ENCODE measurements at regions not wholly inside any gene's neighbourhood (a gene's known extent, or its start where the extent isn't known, plus 50 kb on each side); places are given as distances from the start of the nearest gene placed in this dataset.
A peak's percentile ranks its signal among the peaks of the same experiment; 100 is the strongest.
"Not testable (repeated sequence)": the region's sequence is repeated elsewhere in the genome, so short reads cannot be mapped to it uniquely, and the experiment has no call there.

DNA sequence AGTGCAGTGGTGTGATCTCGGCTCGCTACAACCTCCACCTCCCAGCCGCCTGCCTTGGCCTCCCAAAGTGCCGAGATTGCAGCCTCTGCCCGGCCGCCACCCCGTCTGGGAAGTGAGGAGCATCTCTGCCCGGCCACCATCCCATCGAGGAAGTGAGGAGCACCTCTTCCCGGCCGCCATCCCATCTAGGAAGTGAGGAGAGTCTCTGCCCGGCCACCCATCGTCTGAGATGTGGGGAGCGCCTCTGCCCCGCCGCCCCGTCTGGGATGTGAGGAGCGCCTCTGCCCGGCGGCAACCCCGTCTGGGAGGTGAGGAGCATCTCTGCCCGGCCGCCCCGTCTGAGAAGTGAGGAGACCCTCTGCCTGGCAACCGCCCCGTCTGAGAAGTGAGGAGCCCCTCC, 88.5 kb upstream of the DCAF12L1 start:
- not testable (repeated sequence) for DNase-seq

DNA sequence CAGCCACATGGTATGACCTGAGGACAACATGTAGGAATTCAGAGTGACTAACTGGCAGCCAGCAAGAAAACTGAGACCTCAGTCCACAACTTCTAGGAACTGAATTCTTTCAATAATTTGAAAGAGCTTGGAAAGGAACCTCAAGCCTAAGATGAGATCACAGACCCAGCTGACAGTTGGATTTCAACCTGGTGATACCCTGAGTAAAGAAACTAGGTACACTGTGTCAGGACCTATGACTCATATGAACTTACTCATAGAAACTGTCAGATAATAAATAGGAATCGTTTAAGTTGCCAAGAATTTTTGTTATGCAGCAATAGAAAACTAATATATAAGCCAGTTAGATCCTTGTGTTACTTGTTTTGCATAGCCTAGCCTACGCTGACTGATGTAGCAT, 102.4 kb upstream of the DCAF12L1 start:
- DNase-seq, result no peak

DNA sequence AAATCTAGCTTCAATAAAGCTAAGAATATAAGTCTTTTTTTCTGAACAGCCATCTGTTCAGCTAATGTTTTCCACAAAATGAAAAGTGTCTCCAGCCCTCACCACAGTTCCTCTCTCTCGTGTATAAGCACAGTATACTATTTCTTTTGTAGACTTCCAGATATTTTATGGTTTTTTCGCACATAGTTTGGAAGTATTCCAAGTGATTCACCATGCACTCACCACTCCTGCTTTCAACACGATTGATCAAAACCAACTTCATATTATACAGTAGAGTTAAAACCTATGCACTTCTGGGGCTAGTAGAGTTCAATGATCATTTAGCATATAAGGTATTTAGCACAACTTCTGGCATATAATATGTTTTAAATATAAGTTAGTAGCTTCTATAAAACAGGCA, 105.8 kb upstream of the DCAF12L1 start:
- DNase-seq, result peak; percentile 9 to 18

DNA sequence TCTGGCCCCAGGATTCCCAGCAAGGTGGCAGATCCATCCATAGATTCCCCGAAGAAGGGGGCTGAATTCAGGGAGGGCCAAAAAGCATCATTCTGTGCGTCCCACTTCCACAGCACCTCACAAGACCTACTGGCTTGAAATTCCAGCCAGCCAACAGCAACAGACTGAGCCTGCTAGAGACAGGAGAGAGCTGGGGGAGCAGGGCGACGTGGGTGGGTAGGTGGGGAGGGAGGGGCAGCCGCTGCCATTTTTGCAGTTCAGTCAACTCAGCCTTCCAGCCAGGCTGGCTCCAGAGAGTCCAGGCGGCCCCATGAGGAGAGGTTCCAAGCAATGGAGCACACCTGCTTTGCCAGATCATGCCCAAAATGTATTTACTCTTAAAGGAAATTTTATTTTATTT, 117.6 kb upstream of the DCAF12L1 start:
- no peak for DNase-seq

DNA sequence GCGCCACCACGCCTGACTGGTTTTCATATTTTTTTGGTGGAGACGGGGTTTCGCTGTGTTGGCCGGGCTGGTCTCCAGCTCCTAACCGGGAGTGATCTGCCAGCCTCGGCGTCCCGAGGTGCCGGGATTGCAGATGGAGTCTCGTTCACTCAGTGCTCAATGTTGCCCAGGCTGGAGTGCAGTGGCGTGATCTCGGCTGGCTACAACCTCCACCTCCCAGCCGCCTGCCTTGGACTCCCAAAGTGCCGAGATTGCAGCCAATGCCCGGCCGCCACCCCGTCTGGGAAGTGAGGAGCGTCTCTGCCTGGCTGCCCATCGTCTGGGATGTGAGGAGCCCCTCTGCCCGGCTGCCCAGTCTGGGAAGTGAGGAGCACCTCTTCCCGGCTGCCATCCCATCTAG, 120.8 kb upstream of the DCAF12L1 start:
- not testable (repeated sequence) for DNase-seq

DNA sequence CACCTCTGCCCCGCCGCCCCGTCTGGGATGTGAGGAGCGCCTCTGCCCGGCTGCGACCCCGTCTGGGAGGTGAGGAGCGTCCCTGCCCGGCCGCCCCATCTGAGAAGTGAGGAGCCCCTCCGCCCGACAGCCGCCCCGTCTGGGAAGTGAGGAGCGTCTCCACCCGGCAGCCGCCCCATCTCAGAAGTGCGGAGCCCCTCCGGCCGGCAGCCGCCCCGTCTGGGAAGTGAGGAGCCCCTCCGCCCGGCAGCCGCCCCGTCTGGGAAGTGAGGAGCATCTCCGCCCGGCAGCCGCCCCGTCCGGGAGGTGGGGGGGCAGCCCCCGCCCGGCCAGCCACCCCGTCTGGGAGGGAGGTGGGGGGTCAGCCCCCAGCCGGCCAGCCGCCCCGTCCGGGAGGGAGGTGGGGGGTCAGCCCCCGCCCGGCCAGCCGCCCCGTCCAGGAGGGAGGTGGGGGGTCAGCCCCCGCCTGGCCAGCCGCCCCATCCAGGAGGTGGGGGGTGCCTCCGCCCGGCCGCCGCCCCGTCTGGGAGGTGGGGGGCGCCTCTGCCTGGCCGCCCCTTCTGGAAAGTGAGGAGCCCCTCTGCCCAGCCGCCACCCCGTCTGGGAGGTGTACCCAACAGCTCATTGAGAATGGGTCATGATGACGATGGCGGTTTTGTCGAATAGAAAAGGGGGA, 121.3 kb upstream of the DCAF12L1 start:
- not testable (repeated sequence) for DNase-seq

DNA sequence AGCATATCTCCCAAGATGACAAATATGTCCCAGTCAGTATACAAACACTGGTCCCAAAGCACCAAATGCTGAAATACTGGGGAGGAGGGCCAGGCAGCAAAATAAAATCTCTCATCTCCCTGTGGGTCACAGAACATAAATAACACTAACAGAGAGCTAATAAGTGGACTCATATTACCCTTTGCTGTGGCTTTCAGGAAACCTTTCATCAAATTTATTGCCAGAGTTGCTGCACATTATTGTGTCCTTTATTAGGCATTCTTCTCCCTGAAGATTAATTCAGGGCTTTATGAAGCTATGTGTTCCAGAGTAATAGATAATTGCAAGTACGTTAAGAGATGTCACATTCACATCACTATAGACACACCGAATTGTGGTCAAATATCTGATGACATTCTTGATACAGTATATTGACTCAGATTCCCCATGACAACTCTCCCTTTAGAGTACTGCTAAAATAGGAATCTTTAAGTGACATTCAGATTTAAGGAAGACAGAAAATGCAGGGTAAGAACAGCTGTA, 124.1 kb upstream of the PRR32 start:
- DNase-seq, result no peak

DNA sequence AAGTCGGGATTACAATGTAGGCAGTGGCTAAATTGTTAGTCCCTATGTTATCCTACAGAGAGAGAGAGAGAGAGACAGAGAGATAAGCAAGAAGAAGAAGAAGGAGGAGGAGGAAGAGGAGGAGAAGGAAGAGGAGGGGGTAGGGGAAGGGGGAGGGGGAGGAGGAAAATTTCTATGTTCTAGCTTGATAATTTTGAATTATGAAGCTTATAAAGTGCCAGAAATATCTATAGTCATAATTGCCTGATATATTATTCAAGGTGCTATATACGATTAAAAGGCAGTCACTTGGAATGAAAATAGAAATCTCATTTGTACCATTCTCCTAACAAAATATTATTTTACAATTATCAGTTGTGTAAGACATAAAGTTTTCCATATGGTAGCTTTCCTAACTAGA, 122.4 kb upstream of the PRR32 start:
- no peak for DNase-seq

DNA sequence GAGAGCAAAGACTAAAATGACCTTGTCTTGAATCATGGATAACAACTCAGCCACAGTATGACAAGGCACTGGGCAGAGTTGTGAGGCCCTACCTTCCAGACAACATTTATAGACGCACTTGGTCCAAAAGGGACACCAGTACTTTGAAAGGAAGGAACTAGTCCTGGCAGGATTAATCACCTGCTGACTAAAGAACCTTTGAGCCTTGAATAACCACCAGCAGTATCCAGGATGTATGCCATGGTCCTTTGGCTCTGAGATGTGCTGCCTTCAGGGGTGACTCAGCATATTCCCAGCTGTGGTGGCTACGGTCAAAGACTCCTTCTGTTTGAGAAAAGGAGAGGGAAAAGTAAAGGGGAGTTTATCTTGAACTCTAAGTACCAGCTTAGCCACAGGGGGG, 118.1 kb upstream of the PRR32 start:
- no peak for DNase-seq

DNA sequence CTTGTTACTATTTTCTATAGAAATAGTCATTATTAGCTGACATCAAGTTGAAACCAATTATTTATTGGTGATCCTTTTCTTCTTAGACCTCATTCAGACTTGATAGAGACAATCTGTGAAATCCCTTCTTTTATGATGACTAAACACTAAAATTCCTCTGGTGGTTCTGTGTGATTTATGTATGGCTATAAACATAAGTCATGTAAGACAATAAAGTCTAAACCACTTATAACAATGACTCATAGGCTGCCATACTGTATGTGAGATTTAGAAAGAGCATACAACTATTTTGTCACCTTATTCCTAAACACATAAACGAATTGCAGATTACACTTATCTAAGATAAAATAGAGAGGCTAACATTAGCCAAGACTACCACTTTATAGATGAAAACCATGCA, 101.1 kb upstream of the PRR32 start:
- no peak for DNase-seq

DNA sequence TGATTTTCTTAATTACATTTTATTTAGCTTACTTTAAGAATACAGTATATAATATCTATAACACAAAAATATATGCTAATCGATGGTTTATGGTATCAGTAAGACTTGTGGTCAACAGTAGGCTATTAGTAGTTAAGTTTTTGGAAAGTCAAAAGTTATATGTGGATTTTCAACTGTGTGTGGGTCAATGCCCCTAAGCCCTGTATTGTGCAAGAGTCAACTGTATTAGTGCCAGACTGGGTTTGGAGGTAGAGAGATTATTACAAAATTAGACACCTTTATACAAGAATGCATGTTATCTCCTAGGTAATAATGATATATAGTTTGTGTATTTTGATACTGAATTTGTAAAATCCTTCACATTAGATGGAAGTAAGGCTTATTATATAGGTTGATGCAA, 100.3 kb upstream of the PRR32 start:
- DNase-seq, result no peak

DNA sequence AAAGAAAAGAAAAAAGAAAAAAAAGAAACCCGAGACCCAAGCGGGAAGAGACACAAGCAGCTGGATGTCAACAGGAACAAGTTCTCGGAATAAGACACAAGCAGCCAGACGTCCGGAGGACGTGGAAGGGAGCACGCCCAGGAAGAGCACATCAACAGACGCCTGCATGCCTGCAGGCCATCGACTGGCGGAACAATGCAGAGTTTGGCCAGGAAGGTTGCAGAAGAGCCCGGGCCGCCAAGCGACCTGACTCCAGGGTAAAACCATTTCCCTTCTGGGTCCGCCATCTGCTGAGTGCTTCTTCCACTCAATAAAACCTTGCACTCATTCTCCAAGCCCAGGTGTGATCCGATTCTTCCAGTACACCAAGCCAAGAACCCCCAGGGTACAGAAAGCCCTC, 95.6 kb upstream of the PRR32 start:
- no peak for DNase-seq

DNA sequence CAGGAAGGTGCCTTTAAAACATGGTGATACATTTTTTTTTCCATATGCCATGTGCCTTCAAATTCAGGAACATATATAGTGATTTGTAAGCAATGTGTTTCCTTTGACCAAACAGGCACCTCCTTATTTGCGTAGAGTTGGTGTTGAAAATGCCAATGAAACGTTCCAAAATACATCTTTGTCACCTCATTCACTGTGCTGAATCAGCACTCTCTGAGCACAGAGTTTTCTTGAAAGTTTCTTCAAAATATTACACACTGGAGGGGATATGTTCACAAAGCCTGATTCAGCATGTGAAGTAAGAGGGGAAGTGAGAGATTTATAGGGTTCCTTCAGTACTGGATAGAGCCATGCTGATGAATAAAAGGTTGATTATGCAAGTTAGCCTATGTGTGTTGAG, 85.7 kb upstream of the PRR32 start:
- no peak for DNase-seq

All from Kasumi-1 (cell line).